Right lobe of liver (tissue), 4 donors: ENCODE measurements at regions not wholly inside any gene's neighbourhood (a gene's known extent, or its start where the extent isn't known, plus 50 kb on each side); places are given as distances from the start of the nearest gene placed in this dataset.

ENCODE experiments used
- CTCF ChIP-seq, 4 donors: fragments of 200-600 bp in 3 of 4; fragments of 450-650 bp in 1 of 4; IDR thresholded peaks; one replicate each; pipeline versions ENCODE4 v1.5.1 to v1.8.0; 2016 to 2022; ENCODE audit warnings: antibody characterized with exemption in 4 of 4, mild to moderate bottlenecking in 2 of 4
- POLR2A ChIP-seq: fragments of 450-650 bp; IDR thresholded peaks from one replicate; pipeline ENCODE4 v1.6.1; 2017; ENCODE audit warnings: antibody characterized with exemption, mild to moderate bottlenecking
- donor health status: DM: no; HTN: no; CAD: no.
- donor health status: DM: no; HTN: no; CAD: no.
- donor health status: DM: no; HTN: yes; CAD: no.

- TF ChIP-seq CTCF (IDR thresholded peaks at IDR 0.05) (no peak), POLR2A (no peak)
Observed at GRCh38 chr17:56083475-56083874, 69.8 kb upstream of the ANKFN1 start.
